ENCODE measurements at regions not wholly inside any gene's neighbourhood (a gene's known extent, or its start where the extent isn't known, plus 50 kb on each side); places are given as distances from the start of the nearest gene placed in this dataset.

DNA sequence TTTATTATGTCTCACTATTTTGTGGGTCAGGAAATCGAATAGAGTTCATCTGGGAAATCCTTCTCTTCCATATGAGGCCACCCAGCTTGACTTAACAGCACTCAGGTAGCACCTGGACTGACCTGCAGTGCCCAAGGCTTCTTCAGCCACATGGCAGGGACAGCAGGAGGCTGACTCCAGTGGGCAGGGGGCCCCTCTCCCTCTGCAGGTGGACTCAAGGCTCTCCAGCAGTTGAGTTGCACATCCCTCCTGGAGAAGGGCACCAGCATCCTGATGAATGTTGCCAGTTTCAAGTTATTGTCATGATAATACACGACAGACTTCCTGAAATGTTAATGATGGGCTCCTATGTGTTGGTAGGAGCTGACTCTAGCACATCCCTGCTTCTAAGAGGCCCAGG lies 338.1 kb upstream of the RAB6C start:
- TF ChIP-seq, protein P1, sequence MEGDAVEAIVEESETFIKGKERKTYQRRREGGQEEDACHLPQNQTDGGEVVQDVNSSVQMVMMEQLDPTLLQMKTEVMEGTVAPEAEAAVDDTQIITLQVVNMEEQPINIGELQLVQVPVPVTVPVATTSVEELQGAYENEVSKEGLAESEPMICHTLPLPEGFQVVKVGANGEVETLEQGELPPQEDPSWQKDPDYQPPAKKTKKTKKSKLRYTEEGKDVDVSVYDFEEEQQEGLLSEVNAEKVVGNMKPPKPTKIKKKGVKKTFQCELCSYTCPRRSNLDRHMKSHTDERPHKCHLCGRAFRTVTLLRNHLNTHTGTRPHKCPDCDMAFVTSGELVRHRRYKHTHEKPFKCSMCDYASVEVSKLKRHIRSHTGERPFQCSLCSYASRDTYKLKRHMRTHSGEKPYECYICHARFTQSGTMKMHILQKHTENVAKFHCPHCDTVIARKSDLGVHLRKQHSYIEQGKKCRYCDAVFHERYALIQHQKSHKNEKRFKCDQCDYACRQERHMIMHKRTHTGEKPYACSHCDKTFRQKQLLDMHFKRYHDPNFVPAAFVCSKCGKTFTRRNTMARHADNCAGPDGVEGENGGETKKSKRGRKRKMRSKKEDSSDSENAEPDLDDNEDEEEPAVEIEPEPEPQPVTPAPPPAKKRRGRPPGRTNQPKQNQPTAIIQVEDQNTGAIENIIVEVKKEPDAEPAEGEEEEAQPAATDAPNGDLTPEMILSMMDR (optimal IDR thresholded peaks at IDR 0.05 in 1 of 3, IDR thresholded peaks at IDR 0.05 in 1 of 3, conservative IDR thresholded peaks at IDR 0.05 in 1 of 3; ENCODE audit: extremely low read depth in 1 of 3, insufficient read depth in 2 of 3, low read length in 3 of 3): no peak
- TF ChIP-seq EZH2 (IDR thresholded peaks at IDR 0.05; ENCODE audit: low read length): no peak
